ENCODE measurements at regions not wholly inside any gene's neighbourhood (a gene's known extent, or its start where the extent isn't known, plus 50 kb on each side); places are given as distances from the start of the nearest gene placed in this dataset.

DNA sequence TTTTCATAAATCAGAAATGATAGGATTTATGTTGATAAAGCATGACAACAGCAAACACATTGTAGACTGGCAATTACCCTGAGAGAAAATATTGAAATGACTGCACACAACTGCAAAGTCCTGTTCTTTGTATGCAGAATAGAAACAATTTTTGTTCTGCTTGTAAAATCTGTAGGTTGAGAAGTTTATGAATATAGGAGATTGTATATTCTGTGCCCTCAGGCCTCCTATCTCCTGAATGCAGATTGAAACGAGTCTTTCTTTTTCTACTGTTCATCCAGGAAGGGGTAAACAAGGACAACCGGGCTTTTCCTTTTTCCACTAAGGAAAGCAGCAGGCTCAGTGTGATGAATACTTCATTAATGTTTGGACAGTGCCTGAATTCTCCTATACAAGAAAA is 95.0 kb upstream of the HAPLN1 start:
- TF ChIP-seq, protein P1, sequence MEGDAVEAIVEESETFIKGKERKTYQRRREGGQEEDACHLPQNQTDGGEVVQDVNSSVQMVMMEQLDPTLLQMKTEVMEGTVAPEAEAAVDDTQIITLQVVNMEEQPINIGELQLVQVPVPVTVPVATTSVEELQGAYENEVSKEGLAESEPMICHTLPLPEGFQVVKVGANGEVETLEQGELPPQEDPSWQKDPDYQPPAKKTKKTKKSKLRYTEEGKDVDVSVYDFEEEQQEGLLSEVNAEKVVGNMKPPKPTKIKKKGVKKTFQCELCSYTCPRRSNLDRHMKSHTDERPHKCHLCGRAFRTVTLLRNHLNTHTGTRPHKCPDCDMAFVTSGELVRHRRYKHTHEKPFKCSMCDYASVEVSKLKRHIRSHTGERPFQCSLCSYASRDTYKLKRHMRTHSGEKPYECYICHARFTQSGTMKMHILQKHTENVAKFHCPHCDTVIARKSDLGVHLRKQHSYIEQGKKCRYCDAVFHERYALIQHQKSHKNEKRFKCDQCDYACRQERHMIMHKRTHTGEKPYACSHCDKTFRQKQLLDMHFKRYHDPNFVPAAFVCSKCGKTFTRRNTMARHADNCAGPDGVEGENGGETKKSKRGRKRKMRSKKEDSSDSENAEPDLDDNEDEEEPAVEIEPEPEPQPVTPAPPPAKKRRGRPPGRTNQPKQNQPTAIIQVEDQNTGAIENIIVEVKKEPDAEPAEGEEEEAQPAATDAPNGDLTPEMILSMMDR (IDR thresholded peaks at IDR 0.05 in 2 of 3, conservative IDR thresholded peaks at IDR 0.05 in 1 of 3; ENCODE audit: control insufficient read depth in 2 of 3, extremely low read depth in 1 of 3, insufficient read depth in 1 of 3, low read depth in 3 of 3, low read length in 3 of 3), result no peak
- TF ChIP-seq ZNF274 (IDR thresholded peaks at IDR 0.05; ENCODE audit: insufficient read depth, insufficient read length), result no peak
